ENCODE measurements at regions not wholly inside any gene's neighbourhood (a gene's known extent, or its start where the extent isn't known, plus 50 kb on each side); places are given as distances from the start of the nearest gene placed in this dataset.
"Not testable (repeated sequence)": the region's sequence is repeated elsewhere in the genome, so short reads cannot be mapped to it uniquely, and the experiment has no call there.

DNA sequence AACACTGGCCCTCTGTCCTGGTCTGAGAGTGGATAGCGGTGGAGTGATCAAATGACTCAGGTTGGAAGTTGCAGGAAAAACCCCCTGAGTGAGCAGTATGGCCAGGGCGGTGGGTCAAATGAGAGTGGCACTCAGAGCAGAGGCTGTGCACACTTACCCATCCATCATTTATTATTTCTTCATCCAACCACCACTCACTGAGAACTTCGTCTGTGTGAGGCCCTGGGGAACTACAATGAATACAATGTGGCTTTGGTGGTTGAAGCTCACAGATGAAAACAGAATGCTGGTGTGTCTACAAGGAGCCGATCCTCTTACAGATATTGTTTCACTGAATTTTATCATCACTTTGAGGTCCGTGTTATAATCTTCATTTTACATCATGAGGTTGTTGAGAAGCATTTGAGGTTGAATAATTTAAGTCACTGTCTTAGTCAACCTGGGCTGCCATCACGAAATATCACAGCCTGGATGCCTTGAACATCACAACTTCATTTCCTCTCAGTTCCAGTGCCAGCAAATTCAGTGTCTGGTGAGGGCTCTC, 73.4 kb upstream of the ID2 start:
- no peak for DNase-seq (ENCODE audit: low read depth)

GRCh38 chr2:8609357-8609811, 72.5 kb upstream of the ID2 start:
- DNase-seq (ENCODE audit: low read depth), result no peak

GRCh38 chr2:8610775-8611174, 71.1 kb upstream of the ID2 start:
- DNase-seq (ENCODE audit: low read depth), result not testable (repeated sequence)

DNA sequence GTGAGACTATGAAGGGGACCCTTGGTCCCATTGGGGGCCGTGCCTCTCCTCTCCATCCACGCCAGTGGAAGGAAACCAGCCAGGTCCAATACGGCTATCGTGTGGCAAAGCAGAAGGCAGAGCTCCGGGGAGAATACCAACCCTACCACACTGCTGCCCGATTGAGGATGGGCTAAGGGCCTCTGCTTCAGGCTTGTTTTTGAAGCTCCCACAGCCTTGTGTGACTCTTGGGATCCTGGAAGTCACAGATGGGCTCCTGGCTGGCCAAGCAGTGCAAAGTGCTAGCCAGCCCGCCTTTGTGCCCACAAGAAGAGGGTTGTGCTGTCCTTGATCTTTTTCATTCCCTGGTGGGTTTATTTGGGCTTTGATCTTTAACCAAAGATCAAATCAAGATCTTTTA, 70.6 kb upstream of the ID2 start:
- DNase-seq (ENCODE audit: low read depth), result no peak

DNA sequence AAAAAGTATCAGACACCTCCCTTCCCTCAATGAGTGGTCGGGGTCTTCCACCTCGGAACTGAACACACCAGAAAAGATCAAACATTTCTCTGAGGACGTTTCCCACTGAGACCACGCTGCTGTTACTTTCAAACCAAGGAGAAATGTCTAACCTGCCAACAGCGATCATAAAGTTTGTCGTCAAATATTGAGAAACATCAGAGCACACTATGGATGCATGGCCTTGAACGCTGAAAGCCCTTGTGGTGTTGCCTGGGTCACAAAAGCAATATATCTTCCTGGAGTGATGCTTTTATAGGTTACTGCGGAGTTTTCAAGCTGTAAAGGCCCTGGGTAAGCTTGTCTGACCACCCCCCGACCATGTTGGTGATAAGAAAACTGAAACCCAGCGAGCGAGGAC, 70.2 kb upstream of the ID2 start:
- no peak for DNase-seq (ENCODE audit: low read depth)

GRCh38 chr2:8612734-8613179, 69.1 kb upstream of the ID2 start:
- no peak for DNase-seq (ENCODE audit: low read depth)

- not testable (repeated sequence) for DNase-seq (ENCODE audit: low read depth)
These were observed 68.5 kb upstream of the ID2 start for GRCh38 chr2:8613207-8613999.

DNA sequence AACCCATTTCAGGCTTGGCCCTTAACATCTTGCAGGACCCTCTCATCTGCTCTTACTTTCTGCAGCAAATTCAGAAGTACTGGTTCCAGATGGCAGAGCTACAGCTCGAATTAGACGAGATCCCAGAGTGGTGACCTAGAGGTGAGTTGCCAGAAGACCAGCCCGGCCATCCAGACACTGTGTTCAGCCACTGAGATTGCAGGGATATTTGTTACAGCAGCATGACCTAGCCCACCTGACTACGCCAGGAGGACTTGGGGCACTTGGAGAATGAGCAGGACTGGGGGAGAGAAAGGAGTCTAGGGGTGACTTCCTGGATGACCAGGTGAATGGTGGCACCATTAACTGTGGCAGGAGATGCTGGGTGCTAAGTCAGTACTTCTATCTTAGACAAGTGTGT, 67.2 kb upstream of the ID2 start:
- DNase-seq (ENCODE audit: low read depth), result no peak

GRCh38 chr2:8615252-8615575, 66.6 kb upstream of the ID2 start:
- no peak for DNase-seq (ENCODE audit: low read depth)

- DNase-seq (ENCODE audit: low read depth), result no peak
These were observed 66.1 kb upstream of the ID2 start for GRCh38 chr2:8615576-8616281.

DNA sequence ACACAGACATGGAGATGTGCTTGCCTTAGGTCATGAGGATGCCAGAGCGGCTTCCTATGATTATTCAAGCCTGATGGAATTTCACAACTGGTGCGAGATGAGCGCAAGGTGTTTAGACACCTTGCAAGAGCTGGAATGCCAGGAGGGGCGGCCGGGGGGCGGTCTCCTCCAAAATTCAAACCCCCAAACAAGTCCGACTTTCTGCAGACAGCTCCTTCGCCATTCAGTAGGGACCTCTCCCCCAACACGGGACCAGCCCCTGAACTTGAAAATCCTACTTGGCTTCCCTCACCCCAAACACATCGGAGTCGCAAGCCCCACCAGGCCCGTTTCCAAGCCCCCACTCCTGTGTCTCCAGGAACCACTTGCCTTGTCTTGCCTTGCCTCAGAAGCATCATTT, 64.8 kb upstream of the ID2 start:
- no peak for DNase-seq (ENCODE audit: low read depth)

GRCh38 chr2:8617590-8617989, 64.3 kb upstream of the ID2 start:
- DNase-seq (ENCODE audit: low read depth), result no peak

DNA sequence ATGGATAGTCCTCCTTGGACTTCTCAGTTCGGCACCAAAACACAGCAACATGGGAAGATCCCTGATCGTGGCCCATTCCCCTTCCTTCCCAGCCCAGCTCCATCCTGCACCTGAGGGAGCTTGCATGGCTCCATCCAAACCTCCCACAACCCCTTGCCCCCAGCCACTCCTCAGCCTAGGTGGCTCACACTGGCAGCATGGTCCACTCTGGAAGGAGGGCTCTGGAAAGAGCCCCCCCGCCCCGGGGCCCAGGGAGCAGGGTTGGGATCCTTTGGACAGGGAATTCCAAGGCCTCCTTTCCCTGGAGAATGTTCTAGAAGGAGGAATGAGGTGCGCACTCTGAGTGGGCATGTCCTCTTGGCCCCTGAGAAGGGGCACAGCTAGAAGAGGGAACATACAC, 62.8 kb upstream of the ID2 start:
- DNase-seq (ENCODE audit: low read depth), result no peak

- no peak for DNase-seq (ENCODE audit: low read depth)
These were observed 61.1 kb upstream of the ID2 start for GRCh38 chr2:8620611-8621382.

GRCh38 chr2:8622199-8622911, 59.5 kb upstream of the ID2 start:
- no peak for DNase-seq (ENCODE audit: low read depth)

DNA sequence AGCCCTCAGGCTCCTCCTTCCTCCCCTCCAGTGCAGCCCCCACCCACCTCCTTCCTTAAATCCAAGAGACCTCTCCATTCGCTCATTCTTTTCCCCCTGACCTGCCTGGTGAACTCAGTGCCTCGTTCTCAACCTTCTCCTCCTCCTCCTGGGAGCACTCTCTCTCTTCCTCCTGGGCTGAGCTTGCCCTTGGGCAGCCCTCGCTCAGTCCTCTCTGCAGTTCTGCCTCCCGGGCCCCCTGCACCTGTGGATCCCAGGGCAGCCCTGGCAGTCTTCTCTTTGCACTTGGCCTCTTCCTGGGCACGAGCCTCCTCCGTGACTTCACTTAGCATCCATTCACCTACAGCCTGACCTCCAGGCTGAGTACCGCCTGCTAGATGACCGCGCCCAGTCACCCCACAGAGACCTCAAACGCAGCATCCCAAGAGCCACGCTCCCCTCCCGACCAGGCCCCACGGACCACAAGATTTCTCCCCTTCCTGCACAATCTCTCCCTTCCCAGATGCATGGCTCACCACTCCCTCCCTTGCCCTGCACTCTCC, 58.9 kb upstream of the ID2 start:
- DNase-seq (ENCODE audit: low read depth), result no peak

DNA sequence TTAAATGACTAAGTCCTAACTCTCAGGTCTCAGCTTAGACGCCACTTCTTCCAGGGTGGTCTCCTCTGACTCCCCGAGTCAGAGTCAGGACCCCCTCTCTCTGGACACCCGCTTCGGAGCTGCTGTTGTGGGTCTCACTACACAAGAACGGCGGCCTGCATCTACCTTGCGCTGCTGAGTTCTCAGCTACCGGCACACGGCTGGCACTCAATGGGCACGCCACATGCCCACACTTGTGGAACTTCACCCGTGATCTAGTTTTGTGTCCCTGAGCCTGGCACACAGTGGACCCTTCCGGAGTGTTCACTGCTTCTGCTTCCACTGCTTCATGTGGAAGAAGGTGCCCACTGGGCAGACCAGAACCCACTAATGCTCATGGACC, 58.3 kb upstream of the ID2 start:
- DNase-seq (ENCODE audit: low read depth), result no peak

DNA sequence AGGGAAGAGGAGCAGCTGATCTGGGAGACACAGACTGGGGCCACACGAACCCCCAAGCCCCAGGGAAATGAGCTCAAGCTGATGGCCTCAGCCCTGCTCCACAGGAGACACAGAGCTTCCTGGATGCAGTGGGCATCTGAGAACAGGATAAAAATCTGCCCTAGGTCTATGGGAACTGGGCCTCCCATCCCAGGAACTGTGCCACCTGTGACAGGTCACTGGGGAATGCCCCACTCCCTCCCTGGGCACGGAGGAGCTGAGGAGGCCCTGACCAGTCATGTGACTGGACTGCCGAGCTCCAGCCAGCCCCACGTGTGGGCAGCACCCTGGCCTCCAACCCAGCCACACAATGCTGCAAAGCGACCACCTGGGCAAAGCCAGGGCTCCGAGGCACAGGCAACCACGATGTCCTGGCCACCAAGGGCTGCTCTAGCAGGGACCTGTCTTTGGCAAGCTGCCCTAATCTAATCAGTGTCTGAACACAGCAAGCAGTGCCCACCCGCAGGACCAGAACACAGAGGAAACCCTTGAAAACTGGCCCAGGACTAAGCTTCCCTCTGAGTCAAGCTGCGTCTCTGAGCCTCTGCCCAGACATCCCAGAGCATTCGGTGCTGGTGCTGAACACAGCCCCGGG, 57.8 kb upstream of the ID2 start:
- no peak for DNase-seq (ENCODE audit: low read depth)

GRCh38 chr2:8624855-8625398, 56.9 kb upstream of the ID2 start:
- DNase-seq (ENCODE audit: low read depth), result no peak

GRCh38 chr2:8625399-8626300, 56.2 kb upstream of the ID2 start:
- DNase-seq (ENCODE audit: low read depth), result no peak

All from stimulated activated CD8-positive, alpha-beta memory T cell treated with anti-CD3 and anti-CD28 coated beads, Interleukin-12 subunit alpha, Interleukin-12 subunit beta, amount 100 ng/mL, for 4 hours (primary cell).